MCF 10A (cell line): ENCODE measurements at regions not wholly inside any gene's neighbourhood (a gene's known extent, or its start where the extent isn't known, plus 50 kb on each side); places are given as distances from the start of the nearest gene placed in this dataset.

ENCODE experiments used
- BruUV-seq: library from RNA; stranded (reverse); fragments of 400-500 nt; replicated peaks from 2 replicates; lab custom pipeline; 2021; lab: Mats Ljungman, UMichigan
- CTCF ChIA-PET: fragments of 300-600 bp; sonication (Branson Sonifier 250); formaldehyde crosslinking; extraction: SDS; loops from one replicate; lab custom pipeline; 2021; ENCODE audit warnings: antibody characterized with exemption, inconsistent platforms; lab: Yijun Ruan, JAX
- POLR2A ChIA-PET: fragments of 300-600, 350-650 bp; sonication (Branson Sonifier 250); formaldehyde crosslinking; extraction: SDS; loops from one replicate; lab custom pipeline; 2020; ENCODE audit warnings: antibody characterized with exemption, inconsistent platforms; lab: Yijun Ruan, JAX
- DNase-seq: peaks from one replicate; pipeline ENCODE4 v3.0.0-alpha.2; 2018; ENCODE audit not compliant: unreplicated experiment
- H3K27ac Mint-ChIP-seq: one replicate; pipeline ENCODE4 v1.8.0; 2022; ENCODE audit warnings: mild to moderate bottlenecking, low read depth, mixed read lengths; ENCODE audit not compliant: unreplicated experiment
- H3K27me3 Mint-ChIP-seq: one replicate; pipeline ENCODE4 v1.8.0; 2022; ENCODE audit warnings: mixed read lengths; ENCODE audit not compliant: insufficient read depth, unreplicated experiment
- H3K36me3 Mint-ChIP-seq: one replicate; pipeline ENCODE4 v1.8.0; 2022; ENCODE audit warnings: mild to moderate bottlenecking, moderate library complexity, mixed read lengths; ENCODE audit not compliant: insufficient read depth, unreplicated experiment
- H3K4me1 Mint-ChIP-seq: one replicate; pipeline ENCODE4 v1.8.0; 2022; ENCODE audit warnings: mixed read lengths; ENCODE audit not compliant: insufficient read depth, unreplicated experiment
- H3K4me3 Mint-ChIP-seq: one replicate; pipeline ENCODE4 v1.8.0; 2022; ENCODE audit warnings: mild to moderate bottlenecking, moderate library complexity, mixed read lengths; ENCODE audit not compliant: unreplicated experiment
- H3K9me3 Mint-ChIP-seq: one replicate; pipeline ENCODE4 v1.8.0; 2022; ENCODE audit warnings: mixed read lengths; ENCODE audit not compliant: unreplicated experiment
- CTCF ChIP-seq: fragments of 200-600 bp; IDR thresholded peaks from one replicate; pipeline ENCODE4 v1.8.0; 2022; ENCODE audit warnings: antibody characterized with exemption, mild to moderate bottlenecking; ENCODE audit not compliant: unreplicated experiment
- intact Hi-C: fragments of 100-400 bp; cut with micrococcal nuclease; formaldehyde crosslinking; loops from 2 replicates; pipeline ENCODE4 v1.14.1; 2022

GRCh38 chr10:131727560-131727959 lies 173.2 kb upstream of the PPP2R2D start:
- TF ChIP-seq CTCF: no peak
- POLR2A ChIA-PET: no interaction called here
- CTCF ChIA-PET: no interaction called here
- H3K4me1 Mint-ChIP-seq: no peaks in the 10 kb centered on the region
- intact Hi-C loops: no loop called here
- H3K27ac Mint-ChIP-seq: no peak overlapping the region
- BruUV-seq: no TSS peak
- H3K9me3 Mint-ChIP-seq: peaks cover 36% of the 10 kb centered on the region
- DNase-seq: no peak
- H3K36me3 Mint-ChIP-seq: peaks cover 5% of the 10 kb centered on the region
- H3K4me3 Mint-ChIP-seq: no peak overlapping the region
- H3K27me3 Mint-ChIP-seq: no peaks in the 10 kb centered on the region

- H3K9me3 Mint-ChIP-seq: peaks cover 36% of the 10 kb centered on the region
- TF ChIP-seq CTCF: no peak
- CTCF ChIA-PET: interaction anchor here (0.5 to 1.1 kb wide), 3 partner anchors 12 to 59 kb away, joined by 3 to 4 read pairs (median 3); no protein-coding TSS in a partner anchor
- H3K4me3 Mint-ChIP-seq: no peak overlapping the region
- no peak overlapping the region for H3K27ac Mint-ChIP-seq
- DNase-seq: no peak
- H3K36me3 Mint-ChIP-seq: peaks cover 5% of the 10 kb centered on the region
- BruUV-seq: no TSS peak
- no peaks in the 10 kb centered on the region for H3K4me1 Mint-ChIP-seq
- POLR2A ChIA-PET: no interaction called here
- intact Hi-C loops: no loop called here
- no peaks in the 10 kb centered on the region for H3K27me3 Mint-ChIP-seq
Observed at GRCh38 chr10:131728286-131729228, 172.3 kb upstream of the PPP2R2D start.

- H3K4me3 Mint-ChIP-seq: no peak overlapping the region
- BruUV-seq: no TSS peak
- H3K4me1 Mint-ChIP-seq: no peaks in the 10 kb centered on the region
- TF ChIP-seq CTCF: no peak
- no peak overlapping the region for H3K27ac Mint-ChIP-seq
- H3K9me3 Mint-ChIP-seq: peaks cover 28% of the 10 kb centered on the region
- CTCF ChIA-PET: interaction anchor here (1.0 kb wide), 1 partner anchor 59 kb away, joined by 4 read pairs; no protein-coding TSS in a partner anchor
- POLR2A ChIA-PET: no interaction called here
- no peak for DNase-seq
- no peaks in the 10 kb centered on the region for H3K27me3 Mint-ChIP-seq
- peaks cover 5% of the 10 kb centered on the region for H3K36me3 Mint-ChIP-seq
- intact Hi-C loops: no loop called here
Observed at GRCh38 chr10:131729361-131729760, 171.4 kb upstream of the PPP2R2D start.

GRCh38 chr10:131729938-131730660 lies 170.7 kb upstream of the PPP2R2D start:
- DNase-seq: no peak
- BruUV-seq: no TSS peak
- Mint-ChIP-seq H3K4me3 (no peak overlapping the region), H3K27me3 (no peaks in the 10 kb centered on the region), H3K36me3 (peaks cover 5% of the 10 kb centered on the region), H3K27ac (no peak overlapping the region), H3K4me1 (no peaks in the 10 kb centered on the region), H3K9me3 (peaks cover 28% of the 10 kb centered on the region)
- POLR2A ChIA-PET: interaction anchor here (0.6 kb wide), 1 partner anchor 182 kb away, joined by 3 read pairs; no protein-coding TSS in a partner anchor
- no peak for TF ChIP-seq CTCF
- CTCF ChIA-PET: interaction anchor here (0.5 to 1.0 kb wide), 2 partner anchors 51 to 58 kb away, joined by 3 to 4 read pairs; no protein-coding TSS in a partner anchor
- intact Hi-C loops: no loop called here
